ENCODE measurements at regions not wholly inside any gene's neighbourhood (a gene's known extent, or its start where the extent isn't known, plus 50 kb on each side); places are given as distances from the start of the nearest gene placed in this dataset.

DNA sequence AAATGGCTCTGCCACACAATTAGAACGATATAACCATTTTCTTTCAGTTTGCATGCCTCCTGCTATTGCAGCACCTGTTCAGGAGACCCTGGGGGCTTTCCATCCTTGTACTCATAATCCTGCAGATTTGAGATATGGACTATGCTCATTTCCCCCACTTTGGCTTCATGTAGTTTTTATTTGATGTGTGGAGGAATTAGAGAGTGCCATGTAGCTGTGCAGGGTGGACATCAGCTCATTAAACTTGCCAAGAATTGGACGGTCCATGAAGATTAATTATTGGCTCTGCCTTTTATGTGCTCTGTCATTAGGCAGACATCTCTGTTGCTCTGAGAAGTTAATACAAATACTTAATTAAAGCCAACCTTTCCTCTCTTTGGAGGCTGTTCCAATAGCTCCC lies 66.2 kb upstream of the CD83 start:
- TF ChIP-seq, protein P1, sequence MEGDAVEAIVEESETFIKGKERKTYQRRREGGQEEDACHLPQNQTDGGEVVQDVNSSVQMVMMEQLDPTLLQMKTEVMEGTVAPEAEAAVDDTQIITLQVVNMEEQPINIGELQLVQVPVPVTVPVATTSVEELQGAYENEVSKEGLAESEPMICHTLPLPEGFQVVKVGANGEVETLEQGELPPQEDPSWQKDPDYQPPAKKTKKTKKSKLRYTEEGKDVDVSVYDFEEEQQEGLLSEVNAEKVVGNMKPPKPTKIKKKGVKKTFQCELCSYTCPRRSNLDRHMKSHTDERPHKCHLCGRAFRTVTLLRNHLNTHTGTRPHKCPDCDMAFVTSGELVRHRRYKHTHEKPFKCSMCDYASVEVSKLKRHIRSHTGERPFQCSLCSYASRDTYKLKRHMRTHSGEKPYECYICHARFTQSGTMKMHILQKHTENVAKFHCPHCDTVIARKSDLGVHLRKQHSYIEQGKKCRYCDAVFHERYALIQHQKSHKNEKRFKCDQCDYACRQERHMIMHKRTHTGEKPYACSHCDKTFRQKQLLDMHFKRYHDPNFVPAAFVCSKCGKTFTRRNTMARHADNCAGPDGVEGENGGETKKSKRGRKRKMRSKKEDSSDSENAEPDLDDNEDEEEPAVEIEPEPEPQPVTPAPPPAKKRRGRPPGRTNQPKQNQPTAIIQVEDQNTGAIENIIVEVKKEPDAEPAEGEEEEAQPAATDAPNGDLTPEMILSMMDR (IDR thresholded peaks at IDR 0.05) = no peak
- DNase-seq (ENCODE audit: low spot score) (no peak), ATAC-seq (ENCODE audit: insufficient number of reproducible peaks, low FRiP score, low read depth) (no peak)
- no peaks in the 10 kb centered on the region for H3K27me3 ChIP-seq (replicated peaks; ENCODE audit: insufficient read depth)
- H3K27ac ChIP-seq = no peak overlapping the region
- no peak overlapping the region for H3K4me3 ChIP-seq
- no peaks in the 10 kb centered on the region for H3K36me3 ChIP-seq
- no peaks in the 10 kb centered on the region for H3K4me1 ChIP-seq (ENCODE audit: control insufficient read depth in 1 of 2, low read depth in 2 of 2)
- H3K9me3 ChIP-seq = no peaks in the 10 kb centered on the region

- Histone ChIP-seq H3K4me1 (ENCODE audit: control insufficient read depth in 1 of 2, low read depth in 2 of 2) (no peaks in the 10 kb centered on the region), H3K27me3 (replicated peaks; ENCODE audit: insufficient read depth) (no peaks in the 10 kb centered on the region), H3K27ac (no peak overlapping the region), H3K9me3 (no peaks in the 10 kb centered on the region), H3K36me3 (no peaks in the 10 kb centered on the region), H3K4me3 (no peak overlapping the region)
- DNase-seq (ENCODE audit: low spot score) = no peak
- no peak for ATAC-seq (ENCODE audit: insufficient number of reproducible peaks, low FRiP score, low read depth)
- TF ChIP-seq, protein P1 (IDR thresholded peaks at IDR 0.05) = no peak
Observed at GRCh38 chr6:14053811-14054210, 63.8 kb upstream of the CD83 start.

GRCh38 chr6:14055541-14055940 lies 62.0 kb upstream of the CD83 start:
- Histone ChIP-seq H3K36me3 (no peaks in the 10 kb centered on the region), H3K9me3 (no peaks in the 10 kb centered on the region), H3K27ac (no peak overlapping the region), H3K4me3 (no peak overlapping the region), H3K27me3 (replicated peaks; ENCODE audit: insufficient read depth) (no peaks in the 10 kb centered on the region), H3K4me1 (ENCODE audit: control insufficient read depth in 1 of 2, low read depth in 2 of 2) (no peaks in the 10 kb centered on the region)
- ATAC-seq (ENCODE audit: insufficient number of reproducible peaks, low FRiP score, low read depth) (no peak), DNase-seq (ENCODE audit: low spot score) (no peak)
- TF ChIP-seq, protein P1 (IDR thresholded peaks at IDR 0.05) = no peak

DNA sequence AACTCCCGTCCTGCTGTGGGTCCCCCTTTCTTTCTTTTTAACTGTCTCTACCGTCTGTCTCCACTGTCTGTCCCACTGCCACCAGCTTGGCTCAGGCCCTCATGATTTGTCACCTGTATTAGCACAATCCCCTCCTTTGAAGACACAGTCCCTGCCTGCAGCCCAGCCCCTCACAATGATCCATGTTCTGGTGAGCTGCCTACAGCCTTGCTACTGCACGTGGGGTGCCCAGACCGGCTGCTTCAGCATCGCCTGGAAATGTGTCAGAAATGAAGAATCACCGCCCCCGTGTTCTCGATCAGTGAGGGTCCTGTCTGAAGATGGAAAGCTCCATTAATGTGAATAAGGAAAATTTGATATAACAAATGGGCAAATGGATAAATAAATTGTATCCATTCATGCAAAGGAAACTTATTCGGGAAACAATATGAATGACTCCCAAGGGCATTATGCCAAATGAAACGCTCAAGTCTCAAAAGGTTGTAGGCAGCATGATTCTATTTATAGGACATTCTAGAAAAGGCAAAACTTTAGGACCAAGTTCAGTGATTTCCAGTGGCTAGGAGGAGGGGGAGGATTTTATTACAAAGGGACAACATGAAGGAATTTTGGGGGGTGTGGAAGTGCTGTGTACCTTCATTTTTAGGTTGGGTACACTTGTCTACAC lies 59.4 kb upstream of the CD83 start:
- H3K27me3 ChIP-seq (replicated peaks; ENCODE audit: insufficient read depth) = no peaks in the 10 kb centered on the region
- H3K4me1 ChIP-seq (ENCODE audit: control insufficient read depth in 1 of 2, low read depth in 2 of 2) = no peaks in the 10 kb centered on the region
- TF ChIP-seq, protein P1 (IDR thresholded peaks at IDR 0.05) = no peak
- ATAC-seq (ENCODE audit: insufficient number of reproducible peaks, low FRiP score, low read depth) (no peak), DNase-seq (ENCODE audit: low spot score) (no peak)
- H3K36me3 ChIP-seq = no peaks in the 10 kb centered on the region
- H3K9me3 ChIP-seq = no peaks in the 10 kb centered on the region
- no peak overlapping the region for H3K4me3 ChIP-seq
- no peak overlapping the region for H3K27ac ChIP-seq

DNA sequence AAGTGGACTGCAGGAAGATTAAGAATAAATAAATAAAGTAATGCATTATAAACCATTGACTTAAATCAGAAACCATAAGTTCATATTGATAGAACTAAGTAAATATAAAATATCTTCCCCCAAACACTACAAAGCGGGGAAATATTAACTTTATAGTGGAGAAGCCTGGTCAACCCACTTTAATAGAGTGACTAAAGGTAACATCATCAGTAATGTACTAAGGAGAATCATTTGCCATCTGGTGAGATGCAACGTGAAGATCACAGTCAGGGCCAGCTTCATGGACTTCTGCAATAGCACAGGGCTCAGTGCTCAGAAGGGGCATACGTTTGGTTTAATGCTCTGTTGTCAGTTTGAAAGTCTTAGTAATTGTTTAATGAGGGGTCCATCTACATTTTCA lies 58.8 kb upstream of the CD83 start:
- Histone ChIP-seq H3K4me1 (ENCODE audit: control insufficient read depth in 1 of 2, low read depth in 2 of 2) (no peaks in the 10 kb centered on the region), H3K27me3 (replicated peaks; ENCODE audit: insufficient read depth) (no peaks in the 10 kb centered on the region), H3K9me3 (no peaks in the 10 kb centered on the region), H3K4me3 (no peak overlapping the region), H3K36me3 (no peaks in the 10 kb centered on the region), H3K27ac (no peak overlapping the region)
- TF ChIP-seq, protein P1 (IDR thresholded peaks at IDR 0.05) = no peak
- no peak for DNase-seq (ENCODE audit: low spot score)
- ATAC-seq (ENCODE audit: insufficient number of reproducible peaks, low FRiP score, low read depth) = no peak

Measured in thoracic aorta (tissue), 2 donors.